GM12878 (cell line): ENCODE measurements at regions not wholly inside any gene's neighbourhood (a gene's known extent, or its start where the extent isn't known, plus 50 kb on each side); places are given as distances from the start of the nearest gene placed in this dataset.

Experiments
- ATAC-seq: fragments of 200-7000 bp; cut with Tn5 transposase; 3 replicates; pipeline ENCODE4 v1.9.1; 2020; ENCODE audit warnings: mild to moderate bottlenecking, moderate library complexity
- BruUV-seq: library from RNA; stranded (reverse); fragments of 400-500 nt; replicated peaks from 2 replicates; lab custom pipeline; 2021; lab: Mats Ljungman, UMichigan
- CTCF ChIA-PET: fragments of 300-600 bp; sonication (Branson Sonifier 250); formaldehyde crosslinking; extraction: SDS; loops from one replicate; lab custom pipeline; 2021; ENCODE audit warnings: inconsistent platforms; lab: Yijun Ruan, JAX
- POLR2A ChIA-PET: fragments of 350-600 bp; formaldehyde crosslinking; extraction: SDS; loops from one replicate; lab custom pipeline; 2021; ENCODE audit warnings: inconsistent platforms; lab: Charles Lee
- RAD21 ChIA-PET: fragments of 300-600 bp; sonication (Branson Sonifier 250); formaldehyde crosslinking; loops from one replicate; lab custom pipeline; 2023; ENCODE audit warnings: antibody characterized with exemption; ENCODE audit not compliant: unreplicated experiment; lab: Charles Lee
- SMC1A ChIA-PET: fragments of 300-600 bp; sonication (Branson Sonifier 250); formaldehyde crosslinking; loops from one replicate; lab custom pipeline; 2023; ENCODE audit not compliant: unreplicated experiment, uncharacterized antibody; lab: Charles Lee
- DNase-seq: peaks from one replicate; pipeline ENCODE4 v3.0.0-alpha.2; 2011; ENCODE audit warnings: low read depth, low spot score
- FAIRE-seq: peaks from 3 replicates; lab custom pipeline; 2011; peaks lifted over from hg19 to GRCh38; lab: Jason Lieb, UNC
- H2AFZ ChIP-seq: 2 replicates; pipeline ENCODE4 v1.6.0; 2011; ENCODE audit warnings: low read depth, low read length, control low read depth; ENCODE audit not compliant: control insufficient read depth
- H3K27ac ChIP-seq: 2 replicates; pipeline ENCODE4 v1.5.1; 2011; ENCODE audit warnings: control low read depth; ENCODE audit not compliant: control insufficient read depth, insufficient read depth
- H3K27me3 ChIP-seq, 2 experiments: replicated peaks in 1 of 2; 2 replicates each; pipeline versions ENCODE4 v1.6.0 to v1.6.1; 2011; ENCODE audit warnings: low read length in 1 of 2; ENCODE audit not compliant: control insufficient read depth in 2 of 2, insufficient read depth in 2 of 2
- H3K36me3 ChIP-seq, 2 experiments: 2 replicates each; pipeline ENCODE4 v1.5.1; 2011; ENCODE audit warnings: low read length in 1 of 2; ENCODE audit not compliant: control insufficient read depth in 2 of 2, insufficient read depth in 2 of 2
- H3K4me1 ChIP-seq: 2 replicates; pipeline ENCODE4 v1.6.1; 2011; ENCODE audit warnings: mild to moderate bottlenecking, low read length, moderate library complexity, mixed read lengths; ENCODE audit not compliant: control insufficient read depth, insufficient read depth
- H3K4me2 ChIP-seq: 2 replicates; pipeline ENCODE4 v1.6.0; 2011; ENCODE audit warnings: control low read depth; ENCODE audit not compliant: control insufficient read depth, insufficient read depth
- H3K4me3 ChIP-seq: fragments of 200-600 bp; sonication (generic); 2 replicates; pipeline ENCODE4 v1.5.1; 2016
- H3K79me2 ChIP-seq: 2 replicates; pipeline ENCODE4 v1.6.0; 2011; ENCODE audit warnings: low read length; ENCODE audit not compliant: control insufficient read depth, insufficient read depth
- H3K9ac ChIP-seq: 2 replicates; pipeline ENCODE4 v1.8.0; 2011; ENCODE audit warnings: low read length, control low read depth, mixed read lengths; ENCODE audit not compliant: control insufficient read depth, insufficient read depth
- H3K9me3 ChIP-seq: replicated peaks from 3 replicates; pipeline ENCODE4 v1.5.1; 2011; ENCODE audit warnings: mild to moderate bottlenecking, low read length; ENCODE audit not compliant: control insufficient read depth, insufficient read depth
- H4K20me1 ChIP-seq: 2 replicates; pipeline ENCODE4 v1.6.0; 2011; ENCODE audit not compliant: control insufficient read depth, insufficient read depth
- ETV6 ChIP-seq, 2 experiments: fragments of 450-650 bp in 1 of 2; IDR thresholded peaks in 1 of 2; conservative IDR thresholded peaks in 1 of 2; 2 replicates each; pipeline ENCODE4 v1.6.1; 2014; ENCODE audit warnings: antibody characterized with exemption in 1 of 2, borderline replicate concordance in 1 of 2, low read depth in 1 of 2, mild to moderate bottlenecking in 1 of 2, moderate library complexity in 1 of 2
- MYB ChIP-seq: fragments of 150-350 bp; IDR thresholded peaks from 2 replicates; pipeline ENCODE4 v1.6.1; 2014; ENCODE audit warnings: mild to moderate bottlenecking, low read depth, low read length, borderline replicate concordance
- NFYB ChIP-seq: IDR thresholded peaks from 2 replicates; pipeline ENCODE4 v1.6.1; 2011; ENCODE audit warnings: low read depth, mild to moderate bottlenecking, low read length, improper control_type of control experiment, moderate library complexity; ENCODE audit not compliant: insufficient read depth
- RBBP5 ChIP-seq: fragments of 200-600 bp; sonication (generic); conservative IDR thresholded peaks from 2 replicates; pipeline ENCODE4 v1.6.1; 2016
- TARDBP ChIP-seq: IDR thresholded peaks from 2 replicates; pipeline ENCODE4 v1.6.1; 2016; ENCODE audit warnings: borderline replicate concordance
- WGBS: methylation state at CpG from one replicate; pipeline ENCODE4 v1.1.6; 2016; ENCODE audit warnings: low lambda C conversion rate; ENCODE audit not compliant: insufficient replicate concordance, insufficient coverage; ENCODE audit errors: missing lambda C conversion rate; 5-methylcytosine and 5-hydroxymethylcytosine counted together
- in situ Hi-C: fragments of 300-500 bp; cut with MboI; formaldehyde crosslinking; loops from 9 replicates; pipeline ENCODE4 v1.14.3; 2018; ENCODE audit warnings: mixed read lengths
- intact Hi-C: fragments of 100-400 bp; cut with micrococcal nuclease; formaldehyde crosslinking; loops from one replicate; pipeline ENCODE4 v1.14.2; 2022; ENCODE audit not compliant: unreplicated experiment

- 10% methylated on average over 18 of the region's 18 CpGs for WGBS
- in situ Hi-C loops (no loop called here), intact Hi-C loops (no loop called here)
- DNase-seq (no peak), FAIRE-seq (no peak), ATAC-seq (no peak)
- BruUV-seq: no TSS peak
- ChIA-PET CTCF (no interaction called here), POLR2A (interaction anchor here (0.7 kb wide), 1 partner anchor 1395 kb away, joined by 3 read pairs; no protein-coding TSS in a partner anchor), SMC1A (no interaction called here), RAD21 (no interaction called here)
- no peaks in the 10 kb centered on the region for H3K36me3 ChIP-seq
- H3K27me3 ChIP-seq: no peaks in the 10 kb centered on the region; a peak in 2 of 4 replicates
- no peak overlapping the region for H2AFZ ChIP-seq
- H3K27ac ChIP-seq: no peak overlapping the region
- no peak overlapping the region for H3K4me3 ChIP-seq
- TF ChIP-seq RBBP5: no peak
- H3K9ac ChIP-seq: no peak overlapping the region
- no peaks in the 10 kb centered on the region for H3K4me1 ChIP-seq
- H4K20me1 ChIP-seq: no peaks in the 10 kb centered on the region
- no peaks in the 10 kb centered on the region for H3K9me3 ChIP-seq
- no peaks in the 10 kb centered on the region for H3K79me2 ChIP-seq
- H3K4me2 ChIP-seq: no peak overlapping the region
Measured at GRCh38 chr22:27086080-27087044, 429.0 kb downstream of the MIAT start.

GRCh38 chr22:27087051-27087450 lies 429.7 kb downstream of the MIAT start:
- Histone ChIP-seq H3K4me2 (no peak overlapping the region), H4K20me1 (no peaks in the 10 kb centered on the region), H3K9ac (no peak overlapping the region), H3K9me3 (no peaks in the 10 kb centered on the region), H3K4me1 (no peaks in the 10 kb centered on the region), H3K27me3 (no peaks in the 10 kb centered on the region; a peak in 1 of 4 replicates), H3K27ac (no peak overlapping the region), H3K79me2 (no peaks in the 10 kb centered on the region), H3K4me3 (no peak overlapping the region), H3K36me3 (no peaks in the 10 kb centered on the region), H2AFZ (no peak overlapping the region)
- intact Hi-C loops: no loop called here
- ChIA-PET RAD21 (no interaction called here), SMC1A (no interaction called here), CTCF (no interaction called here), POLR2A (no interaction called here)
- no peak for DNase-seq
- FAIRE-seq: no peak
- 0% methylated on average over 4 of the region's 4 CpGs for WGBS
- no peak for ATAC-seq
- in situ Hi-C loops: no loop called here
- TF ChIP-seq ETV6 (conservative IDR thresholded peaks at IDR 0.05 in 1 of 2, IDR thresholded peaks at IDR 0.05 in 1 of 2; ENCODE audit: borderline replicate concordance in 1 of 2, low read depth in 1 of 2) (no peak), MYB (no peak), TARDBP (no peak), NFYB (no peak)
- BruUV-seq: no TSS peak
